GM23338 (cell line): ENCODE measurements at regions not wholly inside any gene's neighbourhood (a gene's known extent, or its start where the extent isn't known, plus 50 kb on each side); places are given as distances from the start of the nearest gene placed in this dataset.

Source experiments
- ATAC-seq: fragments of 200-7000 bp; cut with Tn5 transposase; 3 replicates; pipeline ENCODE4 v1.9.1; 2020
- DNase-seq: peaks from one replicate; pipeline ENCODE4 v3.0.0-alpha.2; 2015; ENCODE audit warnings: low spot score
- H2AFZ ChIP-seq: fragments of 200-600 bp; sonication (generic); 2 replicates; pipeline ENCODE4 v1.8.0; 2016; ENCODE audit warnings: antibody characterized with exemption, mild to moderate bottlenecking, moderate library complexity
- H3F3A ChIP-seq: fragments of 200-600 bp; sonication (generic); replicated peaks from 2 replicates; pipeline ENCODE4 v1.8.0; 2017; ENCODE audit warnings: antibody characterized with exemption, mixed run types, low read depth
- H3K27ac ChIP-seq: fragments of 200-600 bp; sonication (generic); 2 replicates; pipeline ENCODE4 v1.6.1; 2016; ENCODE audit warnings: low read depth
- H3K27me3 ChIP-seq: fragments of 200-600 bp; sonication (generic); 2 replicates; pipeline ENCODE4 v1.8.0; 2016; ENCODE audit warnings: mild to moderate bottlenecking, mixed run types, moderate library complexity; ENCODE audit not compliant: insufficient read depth
- H3K36me3 ChIP-seq: fragments of 200-600 bp; sonication (generic); 2 replicates; pipeline ENCODE4 v1.8.0; 2016; ENCODE audit warnings: mild to moderate bottlenecking; ENCODE audit not compliant: insufficient read depth
- H3K4me1 ChIP-seq: fragments of 200-600 bp; sonication (generic); 2 replicates; pipeline ENCODE4 v1.8.0; 2016; ENCODE audit warnings: mild to moderate bottlenecking, moderate library complexity; ENCODE audit not compliant: insufficient read depth
- H3K4me2 ChIP-seq: fragments of 200-600 bp; sonication (generic); 2 replicates; pipeline ENCODE4 v1.7.1; 2017; ENCODE audit warnings: mixed run types
- H3K4me3 ChIP-seq: fragments of 200-600 bp; sonication (generic); 2 replicates; pipeline ENCODE4 v1.6.1; 2016; ENCODE audit warnings: mixed run types
- H3K79me2 ChIP-seq: fragments of 200-600 bp; sonication (generic); replicated peaks from 2 replicates; pipeline ENCODE4 v1.8.0; 2017; ENCODE audit warnings: mild to moderate bottlenecking; ENCODE audit not compliant: insufficient read depth
- H3K9me2 ChIP-seq: fragments of 200-600 bp; sonication (generic); 2 replicates; pipeline ENCODE4 v1.8.0; 2017; ENCODE audit not compliant: insufficient read depth
- H4K20me1 ChIP-seq: fragments of 200-600 bp; sonication (generic); replicated peaks from 2 replicates; pipeline ENCODE4 v1.8.0; 2017; ENCODE audit warnings: mild to moderate bottlenecking; ENCODE audit not compliant: insufficient read depth
- H3K27ac Mint-ChIP-seq: 2 replicates; pipeline ENCODE4 v1.8.0; 2020; ENCODE audit warnings: inconsistent platforms, mild to moderate bottlenecking, moderate library complexity, mixed read lengths
- H3K27me3 Mint-ChIP-seq: 3 replicates; pipeline ENCODE4 v1.8.0; 2022; ENCODE audit warnings: low read depth, mild to moderate bottlenecking, moderate library complexity, mixed read lengths, inconsistent platforms; ENCODE audit not compliant: insufficient read depth, poor library complexity
- H3K36me3 Mint-ChIP-seq: 3 replicates; pipeline ENCODE4 v1.8.0; 2021; ENCODE audit warnings: low read depth, mild to moderate bottlenecking, inconsistent platforms, moderate library complexity, mixed read lengths
- H3K4me1 Mint-ChIP-seq: 3 replicates; pipeline ENCODE4 v1.8.0; 2020; ENCODE audit warnings: mild to moderate bottlenecking, inconsistent platforms, mixed read lengths
- H3K4me3 Mint-ChIP-seq: 3 replicates; pipeline ENCODE4 v1.8.0; 2021; ENCODE audit warnings: moderate library complexity, mild to moderate bottlenecking, inconsistent platforms, mixed read lengths
- H3K9me3 Mint-ChIP-seq: 3 replicates; pipeline ENCODE4 v1.8.0; 2020; ENCODE audit warnings: moderate library complexity, mild to moderate bottlenecking, inconsistent platforms, mixed read lengths
- CREB1 ChIP-seq: fragments of 250-450 bp; sonication (Bioruptor Pico); IDR thresholded peaks from 2 replicates; pipeline ENCODE4 v1.5.0; 2020; ENCODE audit warnings: low read depth, mild to moderate bottlenecking, moderate library complexity
- EZH2 ChIP-seq: fragments of 200-600 bp; sonication (generic); IDR thresholded peaks from one replicate; pipeline ENCODE4 v1.8.0; 2017; ENCODE audit warnings: antibody characterized with exemption, mild to moderate bottlenecking, low read depth; ENCODE audit not compliant: unreplicated experiment
- EZH2phosphoT487 ChIP-seq: fragments of 200-600 bp; sonication (generic); IDR thresholded peaks from one replicate; pipeline ENCODE4 v1.8.1; 2018; ENCODE audit warnings: antibody characterized with exemption; ENCODE audit not compliant: unreplicated experiment
- JUNB ChIP-seq: IDR thresholded peaks from one replicate; pipeline ENCODE4 v1.6.1; 2016; ENCODE audit warnings: antibody characterized with exemption; ENCODE audit not compliant: unreplicated experiment
- NANOG ChIP-seq: IDR thresholded peaks from 2 replicates; pipeline ENCODE4 v1.6.1; 2016; ENCODE audit warnings: antibody characterized with exemption, borderline replicate concordance
- POLR2AphosphoS5 ChIP-seq: IDR thresholded peaks from 2 replicates; pipeline ENCODE4 v1.6.1; 2016; ENCODE audit warnings: antibody characterized with exemption, low read depth
- STAT1 ChIP-seq: IDR thresholded peaks from one replicate; pipeline ENCODE4 v1.6.1; 2016; ENCODE audit warnings: antibody characterized with exemption; ENCODE audit not compliant: unreplicated experiment
- ZNF114 ChIP-seq: fragments of 250-450 bp; sonication (Bioruptor Pico); IDR thresholded peaks from 2 replicates; pipeline ENCODE4 v1.5.0; 2020; ENCODE audit warnings: mild to moderate bottlenecking, moderate library complexity
- ZNF331 ChIP-seq: fragments of 250-450 bp; sonication (Bioruptor Pico); IDR thresholded peaks from 2 replicates; pipeline ENCODE4 v1.5.0; 2020; ENCODE audit warnings: low read depth, mild to moderate bottlenecking, moderate library complexity
- TF ChIP-seq, protein P1 (sequence below), 2 experiments: fragments of 200-600 bp in 1 of 2; sonication (generic) in 1 of 2; conservative IDR thresholded peaks; 2 replicates each; pipeline versions ENCODE4 v1.5.1 to v1.6.1; 2016 to 2017; ENCODE audit warnings: antibody characterized with exemption in 2 of 2, low read depth in 2 of 2, mild to moderate bottlenecking in 2 of 2, moderate library complexity in 1 of 2
- TF ChIP-seq, protein P2 (sequence below): IDR thresholded peaks from 2 replicates; pipeline ENCODE4 v1.6.1; 2016; ENCODE audit warnings: antibody characterized with exemption
- TF ChIP-seq, protein P3 (sequence below): fragments of 250-450 bp; sonication (Bioruptor Pico); IDR thresholded peaks from 2 replicates; pipeline ENCODE4 v1.5.0; 2020; ENCODE audit warnings: mild to moderate bottlenecking, moderate library complexity
- TF ChIP-seq, protein P4 (sequence below): IDR thresholded peaks from one replicate; pipeline ENCODE4 v1.6.1; 2018; ENCODE audit warnings: antibody characterized with exemption; ENCODE audit not compliant: unreplicated experiment

DNA sequence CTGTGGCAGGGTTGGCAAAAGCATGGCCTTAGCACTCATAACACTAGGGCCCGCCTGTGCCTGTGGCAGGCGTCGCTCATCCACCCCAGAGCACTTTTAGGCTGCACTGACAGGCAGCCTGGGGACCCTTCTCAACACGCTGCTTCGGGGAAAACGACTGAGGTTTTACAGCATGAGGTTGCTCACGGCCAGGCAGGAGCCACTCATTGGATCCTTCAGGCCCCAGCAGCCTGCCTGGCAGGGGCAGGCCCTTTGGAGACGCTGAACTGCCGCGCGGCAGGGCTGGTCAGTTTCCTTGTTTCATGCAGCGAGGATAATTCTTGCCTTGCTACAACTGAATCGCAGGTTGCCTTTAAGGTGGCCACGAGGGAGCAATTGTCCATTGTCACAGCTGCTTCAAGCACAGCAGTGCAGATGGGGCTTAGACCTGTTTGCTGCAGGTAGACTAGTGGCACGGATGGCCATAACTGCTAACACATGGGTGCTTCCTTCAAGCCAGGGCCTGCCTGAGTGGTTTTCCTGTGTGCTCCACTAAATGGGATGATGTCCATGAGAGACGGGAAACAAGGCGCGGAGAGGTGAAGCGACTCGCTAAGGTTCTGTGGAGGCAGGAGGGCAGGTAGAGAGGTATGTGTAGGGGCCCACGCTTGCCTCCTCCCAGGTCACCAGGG is 49.9 kb upstream of the HS6ST1 start:
- Histone ChIP-seq H3K27me3 (no peaks in the 10 kb centered on the region), H3K27ac (no peak overlapping the region), H3K4me1 (peaks cover 14% of the 10 kb centered on the region), H3F3A (0 out of 2 replicates have a peak, but pooled peaks cover 1% of the 10 kb centered on the region), H2AFZ (0 out of 2 replicates have a peak overlapping the region, but pooled peaks have one; percentile 72), H4K20me1 (no peaks in the 10 kb centered on the region), H3K9me2 (no peaks in the 10 kb centered on the region), H3K4me3 (no peak overlapping the region), H3K4me2 (no peak overlapping the region), H3K36me3 (no peaks in the 10 kb centered on the region), H3K79me2 (no peaks in the 10 kb centered on the region)
- Mint-ChIP-seq H3K27ac (no peak overlapping the region), H3K36me3 (peaks cover 3% of the 10 kb centered on the region; the same call in 2 of the 3 replicates), H3K9me3 (no peaks in the 10 kb centered on the region; the same call in 2 of the 3 replicates), H3K4me3 (no peak overlapping the region), H3K27me3 (peaks cover 26% of the 10 kb centered on the region), H3K4me1 (peaks cover 30% of the 10 kb centered on the region)
- no peak for DNase-seq
- TF ChIP-seq STAT1 (no peak), POLR2AphosphoS5 (no peak), EZH2phosphoT487 (no peak), NANOG (no peak), EZH2 (no peak), JUNB (no peak), CREB1 (no peak), ZNF114 (no peak), ZNF331 (CRISPR knock-in tag) (no peak)
- TF ChIP-seq, protein P1, sequence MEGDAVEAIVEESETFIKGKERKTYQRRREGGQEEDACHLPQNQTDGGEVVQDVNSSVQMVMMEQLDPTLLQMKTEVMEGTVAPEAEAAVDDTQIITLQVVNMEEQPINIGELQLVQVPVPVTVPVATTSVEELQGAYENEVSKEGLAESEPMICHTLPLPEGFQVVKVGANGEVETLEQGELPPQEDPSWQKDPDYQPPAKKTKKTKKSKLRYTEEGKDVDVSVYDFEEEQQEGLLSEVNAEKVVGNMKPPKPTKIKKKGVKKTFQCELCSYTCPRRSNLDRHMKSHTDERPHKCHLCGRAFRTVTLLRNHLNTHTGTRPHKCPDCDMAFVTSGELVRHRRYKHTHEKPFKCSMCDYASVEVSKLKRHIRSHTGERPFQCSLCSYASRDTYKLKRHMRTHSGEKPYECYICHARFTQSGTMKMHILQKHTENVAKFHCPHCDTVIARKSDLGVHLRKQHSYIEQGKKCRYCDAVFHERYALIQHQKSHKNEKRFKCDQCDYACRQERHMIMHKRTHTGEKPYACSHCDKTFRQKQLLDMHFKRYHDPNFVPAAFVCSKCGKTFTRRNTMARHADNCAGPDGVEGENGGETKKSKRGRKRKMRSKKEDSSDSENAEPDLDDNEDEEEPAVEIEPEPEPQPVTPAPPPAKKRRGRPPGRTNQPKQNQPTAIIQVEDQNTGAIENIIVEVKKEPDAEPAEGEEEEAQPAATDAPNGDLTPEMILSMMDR (conservative IDR thresholded peaks at IDR 0.05; ENCODE audit: low read depth in 2 of 2) = no peak
- TF ChIP-seq, protein P2, sequence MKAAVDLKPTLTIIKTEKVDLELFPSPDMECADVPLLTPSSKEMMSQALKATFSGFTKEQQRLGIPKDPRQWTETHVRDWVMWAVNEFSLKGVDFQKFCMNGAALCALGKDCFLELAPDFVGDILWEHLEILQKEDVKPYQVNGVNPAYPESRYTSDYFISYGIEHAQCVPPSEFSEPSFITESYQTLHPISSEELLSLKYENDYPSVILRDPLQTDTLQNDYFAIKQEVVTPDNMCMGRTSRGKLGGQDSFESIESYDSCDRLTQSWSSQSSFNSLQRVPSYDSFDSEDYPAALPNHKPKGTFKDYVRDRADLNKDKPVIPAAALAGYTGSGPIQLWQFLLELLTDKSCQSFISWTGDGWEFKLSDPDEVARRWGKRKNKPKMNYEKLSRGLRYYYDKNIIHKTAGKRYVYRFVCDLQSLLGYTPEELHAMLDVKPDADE = no peak
- TF ChIP-seq, protein P3, sequence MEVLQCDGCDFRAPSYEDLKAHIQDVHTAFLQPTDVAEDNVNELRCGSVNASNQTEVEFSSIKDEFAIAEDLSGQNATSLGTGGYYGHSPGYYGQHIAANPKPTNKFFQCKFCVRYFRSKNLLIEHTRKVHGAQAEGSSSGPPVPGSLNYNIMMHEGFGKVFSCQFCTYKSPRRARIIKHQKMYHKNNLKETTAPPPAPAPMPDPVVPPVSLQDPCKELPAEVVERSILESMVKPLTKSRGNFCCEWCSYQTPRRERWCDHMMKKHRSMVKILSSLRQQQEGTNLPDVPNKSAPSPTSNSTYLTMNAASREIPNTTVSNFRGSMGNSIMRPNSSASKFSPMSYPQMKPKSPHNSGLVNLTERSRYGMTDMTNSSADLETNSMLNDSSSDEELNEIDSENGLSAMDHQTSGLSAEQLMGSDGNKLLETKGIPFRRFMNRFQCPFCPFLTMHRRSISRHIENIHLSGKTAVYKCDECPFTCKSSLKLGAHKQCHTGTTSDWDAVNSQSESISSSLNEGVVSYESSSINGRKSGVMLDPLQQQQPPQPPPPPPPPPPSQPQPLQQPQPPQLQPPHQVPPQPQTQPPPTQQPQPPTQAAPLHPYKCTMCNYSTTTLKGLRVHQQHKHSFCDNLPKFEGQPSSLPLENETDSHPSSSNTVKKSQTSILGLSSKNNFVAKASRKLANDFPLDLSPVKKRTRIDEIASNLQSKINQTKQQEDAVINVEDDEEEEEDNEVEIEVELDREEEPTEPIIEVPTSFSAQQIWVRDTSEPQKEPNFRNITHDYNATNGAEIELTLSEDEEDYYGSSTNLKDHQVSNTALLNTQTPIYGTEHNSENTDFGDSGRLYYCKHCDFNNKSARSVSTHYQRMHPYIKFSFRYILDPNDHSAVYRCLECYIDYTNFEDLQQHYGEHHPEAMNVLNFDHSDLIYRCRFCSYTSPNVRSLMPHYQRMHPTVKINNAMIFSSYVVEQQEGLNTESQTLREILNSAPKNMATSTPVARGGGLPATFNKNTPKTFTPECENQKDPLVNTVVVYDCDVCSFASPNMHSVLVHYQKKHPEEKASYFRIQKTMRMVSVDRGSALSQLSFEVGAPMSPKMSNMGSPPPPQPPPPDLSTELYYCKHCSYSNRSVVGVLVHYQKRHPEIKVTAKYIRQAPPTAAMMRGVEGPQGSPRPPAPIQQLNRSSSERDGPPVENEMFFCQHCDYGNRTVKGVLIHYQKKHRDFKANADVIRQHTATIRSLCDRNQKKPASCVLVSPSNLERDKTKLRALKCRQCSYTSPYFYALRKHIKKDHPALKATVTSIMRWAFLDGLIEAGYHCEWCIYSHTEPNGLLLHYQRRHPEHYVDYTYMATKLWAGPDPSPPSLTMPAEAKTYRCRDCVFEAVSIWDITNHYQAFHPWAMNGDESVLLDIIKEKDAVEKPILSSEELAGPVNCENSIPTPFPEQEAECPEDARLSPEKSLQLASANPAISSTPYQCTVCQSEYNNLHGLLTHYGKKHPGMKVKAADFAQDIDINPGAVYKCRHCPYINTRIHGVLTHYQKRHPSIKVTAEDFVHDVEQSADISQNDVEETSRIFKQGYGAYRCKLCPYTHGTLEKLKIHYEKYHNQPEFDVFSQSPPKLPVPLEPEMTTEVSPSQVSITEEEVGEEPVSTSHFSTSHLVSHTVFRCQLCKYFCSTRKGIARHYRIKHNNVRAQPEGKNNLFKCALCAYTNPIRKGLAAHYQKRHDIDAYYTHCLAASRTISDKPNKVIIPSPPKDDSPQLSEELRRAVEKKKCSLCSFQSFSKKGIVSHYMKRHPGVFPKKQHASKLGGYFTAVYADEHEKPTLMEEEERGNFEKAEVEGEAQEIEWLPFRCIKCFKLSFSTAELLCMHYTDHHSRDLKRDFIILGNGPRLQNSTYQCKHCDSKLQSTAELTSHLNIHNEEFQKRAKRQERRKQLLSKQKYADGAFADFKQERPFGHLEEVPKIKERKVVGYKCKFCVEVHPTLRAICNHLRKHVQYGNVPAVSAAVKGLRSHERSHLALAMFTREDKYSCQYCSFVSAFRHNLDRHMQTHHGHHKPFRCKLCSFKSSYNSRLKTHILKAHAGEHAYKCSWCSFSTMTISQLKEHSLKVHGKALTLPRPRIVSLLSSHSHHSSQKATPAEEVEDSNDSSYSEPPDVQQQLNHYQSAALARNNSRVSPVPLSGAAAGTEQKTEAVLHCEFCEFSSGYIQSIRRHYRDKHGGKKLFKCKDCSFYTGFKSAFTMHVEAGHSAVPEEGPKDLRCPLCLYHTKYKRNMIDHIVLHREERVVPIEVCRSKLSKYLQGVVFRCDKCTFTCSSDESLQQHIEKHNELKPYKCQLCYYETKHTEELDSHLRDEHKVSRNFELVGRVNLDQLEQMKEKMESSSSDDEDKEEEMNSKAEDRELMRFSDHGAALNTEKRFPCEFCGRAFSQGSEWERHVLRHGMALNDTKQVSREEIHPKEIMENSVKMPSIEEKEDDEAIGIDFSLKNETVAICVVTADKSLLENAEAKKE (CRISPR knock-in tag) = no peak
- TF ChIP-seq, protein P4, sequence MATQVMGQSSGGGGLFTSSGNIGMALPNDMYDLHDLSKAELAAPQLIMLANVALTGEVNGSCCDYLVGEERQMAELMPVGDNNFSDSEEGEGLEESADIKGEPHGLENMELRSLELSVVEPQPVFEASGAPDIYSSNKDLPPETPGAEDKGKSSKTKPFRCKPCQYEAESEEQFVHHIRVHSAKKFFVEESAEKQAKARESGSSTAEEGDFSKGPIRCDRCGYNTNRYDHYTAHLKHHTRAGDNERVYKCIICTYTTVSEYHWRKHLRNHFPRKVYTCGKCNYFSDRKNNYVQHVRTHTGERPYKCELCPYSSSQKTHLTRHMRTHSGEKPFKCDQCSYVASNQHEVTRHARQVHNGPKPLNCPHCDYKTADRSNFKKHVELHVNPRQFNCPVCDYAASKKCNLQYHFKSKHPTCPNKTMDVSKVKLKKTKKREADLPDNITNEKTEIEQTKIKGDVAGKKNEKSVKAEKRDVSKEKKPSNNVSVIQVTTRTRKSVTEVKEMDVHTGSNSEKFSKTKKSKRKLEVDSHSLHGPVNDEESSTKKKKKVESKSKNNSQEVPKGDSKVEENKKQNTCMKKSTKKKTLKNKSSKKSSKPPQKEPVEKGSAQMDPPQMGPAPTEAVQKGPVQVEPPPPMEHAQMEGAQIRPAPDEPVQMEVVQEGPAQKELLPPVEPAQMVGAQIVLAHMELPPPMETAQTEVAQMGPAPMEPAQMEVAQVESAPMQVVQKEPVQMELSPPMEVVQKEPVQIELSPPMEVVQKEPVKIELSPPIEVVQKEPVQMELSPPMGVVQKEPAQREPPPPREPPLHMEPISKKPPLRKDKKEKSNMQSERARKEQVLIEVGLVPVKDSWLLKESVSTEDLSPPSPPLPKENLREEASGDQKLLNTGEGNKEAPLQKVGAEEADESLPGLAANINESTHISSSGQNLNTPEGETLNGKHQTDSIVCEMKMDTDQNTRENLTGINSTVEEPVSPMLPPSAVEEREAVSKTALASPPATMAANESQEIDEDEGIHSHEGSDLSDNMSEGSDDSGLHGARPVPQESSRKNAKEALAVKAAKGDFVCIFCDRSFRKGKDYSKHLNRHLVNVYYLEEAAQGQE = no peak
- no peak for ATAC-seq
